Activated naive CD4-positive, alpha-beta T cell treated with anti-CD3 and anti-CD28 coated beads for 36 hours (primary cell): ENCODE measurements at regions not wholly inside any gene's neighbourhood (a gene's known extent, or its start where the extent isn't known, plus 50 kb on each side); places are given as distances from the start of the nearest gene placed in this dataset.

Experiments used
- CTCF ChIA-PET: fragments of 350-600 bp; sonication (Branson Sonifier 250); formaldehyde crosslinking; loops from one replicate; lab custom pipeline; 2021; ENCODE audit warnings: antibody characterized with exemption; lab: Charles Lee
- DNase-seq: peaks from one replicate; pipeline ENCODE4 v3.0.0-alpha.2; 2020
- H3K27ac Mint-ChIP-seq: one replicate; pipeline ENCODE4 v1.8.0; 2021; ENCODE audit warnings: mild to moderate bottlenecking, mixed read lengths
- H3K27me3 Mint-ChIP-seq: one replicate; pipeline ENCODE4 v1.8.0; 2021; ENCODE audit warnings: low read depth, mixed read lengths
- H3K36me3 Mint-ChIP-seq: one replicate; pipeline ENCODE4 v1.8.0; 2021; ENCODE audit warnings: low read depth, mixed read lengths
- H3K4me1 Mint-ChIP-seq: one replicate; pipeline ENCODE4 v1.8.0; 2021; ENCODE audit warnings: low read depth, mixed read lengths
- H3K4me3 Mint-ChIP-seq: one replicate; pipeline ENCODE4 v1.8.0; 2021; ENCODE audit warnings: mild to moderate bottlenecking, moderate library complexity, mixed read lengths
- H3K9me3 Mint-ChIP-seq: one replicate; pipeline ENCODE4 v1.8.0; 2021; ENCODE audit warnings: mixed read lengths
- intact Hi-C: fragments of 100-400 bp; cut with micrococcal nuclease; formaldehyde crosslinking; loops from one replicate; pipeline ENCODE4 v1.15.1; 2023

- no peak overlapping the region for H3K4me3 Mint-ChIP-seq
- CTCF ChIA-PET = interaction anchor here (0.6 to 0.8 kb wide), 2 partner anchors 18 to 42 kb away, joined by 3 to 4 read pairs; no protein-coding TSS in a partner anchor
- no peaks in the 10 kb centered on the region for H3K9me3 Mint-ChIP-seq
- H3K27ac Mint-ChIP-seq = no peak overlapping the region
- no peaks in the 10 kb centered on the region for H3K4me1 Mint-ChIP-seq
- DNase-seq = no peak
- no peaks in the 10 kb centered on the region for H3K36me3 Mint-ChIP-seq
- intact Hi-C loops = no loop called here
- H3K27me3 Mint-ChIP-seq = peaks cover 2% of the 10 kb centered on the region
Measured at GRCh38 chr5:57341380-57341979, 141.1 kb downstream of the ACTBL2 start.

GRCh38 chr5:57340681-57341080 lies 141.9 kb downstream of the ACTBL2 start:
- peaks cover 2% of the 10 kb centered on the region for H3K27me3 Mint-ChIP-seq
- H3K4me3 Mint-ChIP-seq = no peak overlapping the region
- intact Hi-C loops = no loop called here
- CTCF ChIA-PET = interaction anchor here (0.6 to 1.3 kb wide), 3 partner anchors 41 to 1120 kb away, joined by 3 to 4 read pairs (median 3); no protein-coding TSS in a partner anchor
- H3K4me1 Mint-ChIP-seq = no peaks in the 10 kb centered on the region
- H3K27ac Mint-ChIP-seq = no peak overlapping the region
- H3K36me3 Mint-ChIP-seq = no peaks in the 10 kb centered on the region
- DNase-seq = no peak
- no peaks in the 10 kb centered on the region for H3K9me3 Mint-ChIP-seq

- Mint-ChIP-seq H3K36me3 (no peaks in the 10 kb centered on the region), H3K4me1 (no peaks in the 10 kb centered on the region), H3K27ac (no peak overlapping the region), H3K27me3 (peaks cover 2% of the 10 kb centered on the region), H3K4me3 (no peak overlapping the region), H3K9me3 (no peaks in the 10 kb centered on the region)
- CTCF ChIA-PET = interaction anchor here (0.6 to 2.3 kb wide), 9 partner anchors 9 to 1631 kb away, joined by 3 to 12 read pairs (median 4); no protein-coding TSS in a partner anchor
- DNase-seq = no peak
- intact Hi-C loops = loop anchor here (5.0 kb wide), 1 partner anchor 158 kb away; no protein-coding TSS in a partner anchor
Measured at GRCh38 chr5:57339521-57339920, 143.1 kb downstream of the ACTBL2 start.

- DNase-seq = no peak
- H3K27me3 Mint-ChIP-seq = peaks cover 2% of the 10 kb centered on the region
- no peaks in the 10 kb centered on the region for H3K36me3 Mint-ChIP-seq
- H3K4me3 Mint-ChIP-seq = no peak overlapping the region
- H3K9me3 Mint-ChIP-seq = no peaks in the 10 kb centered on the region
- no peaks in the 10 kb centered on the region for H3K4me1 Mint-ChIP-seq
- CTCF ChIA-PET = interaction anchor here (0.6 to 2.3 kb wide), 16 partner anchors 9 to 1632 kb away, joined by 3 to 12 read pairs (median 3); no protein-coding TSS in a partner anchor
- no peak overlapping the region for H3K27ac Mint-ChIP-seq
- intact Hi-C loops = loop anchor here (1.0 to 5.0 kb wide), 3 partner anchors 41 to 1121 kb away; partner anchors contain the start of gene PLK2
Measured at GRCh38 chr5:57338868-57339340, 143.7 kb downstream of the ACTBL2 start.

- peak; percentile 31 for DNase-seq
- H3K27me3 Mint-ChIP-seq = peaks cover under 1% of the 10 kb centered on the region
- H3K4me1 Mint-ChIP-seq = no peaks in the 10 kb centered on the region
- no peak overlapping the region for H3K4me3 Mint-ChIP-seq
- CTCF ChIA-PET = interaction anchor here (0.5 to 2.3 kb wide), 16 partner anchors 8 to 1123 kb away, joined by 3 to 12 read pairs (median 3); no protein-coding TSS in a partner anchor
- H3K27ac Mint-ChIP-seq = no peak overlapping the region
- H3K9me3 Mint-ChIP-seq = no peaks in the 10 kb centered on the region
- H3K36me3 Mint-ChIP-seq = no peaks in the 10 kb centered on the region
- intact Hi-C loops = loop anchor here (1.0 to 5.0 kb wide), 3 partner anchors 40 to 1122 kb away; partner anchors contain the start of gene PLK2
Measured at GRCh38 chr5:57338068-57338867, 144.3 kb downstream of the ACTBL2 start.

- CTCF ChIA-PET = interaction anchor here (1.5 kb wide), 1 partner anchor 11 kb away, joined by 4 read pairs; no protein-coding TSS in a partner anchor
- H3K27ac Mint-ChIP-seq = no peak overlapping the region
Measured at GRCh38 chr5:57335092-57335660, 147.4 kb downstream of the ACTBL2 start.

GRCh38 chr5:57334475-57334874 lies 148.1 kb downstream of the ACTBL2 start:
- CTCF ChIA-PET = interaction anchor here (1.5 kb wide), 1 partner anchor 10 kb away, joined by 4 read pairs; no protein-coding TSS in a partner anchor
- no peak for DNase-seq
- Mint-ChIP-seq H3K9me3 (no peaks in the 10 kb centered on the region), H3K27me3 (no peaks in the 10 kb centered on the region), H3K4me3 (no peak overlapping the region), H3K4me1 (no peaks in the 10 kb centered on the region), H3K27ac (no peak overlapping the region), H3K36me3 (no peaks in the 10 kb centered on the region)
- intact Hi-C loops = no loop called here

More at GRCh38 chr5:57335092-57335660, 147.4 kb downstream of the ACTBL2 start:
- Mint-ChIP-seq H3K4me3 (no peak overlapping the region), H3K4me1 (no peaks in the 10 kb centered on the region), H3K9me3 (no peaks in the 10 kb centered on the region), H3K36me3 (no peaks in the 10 kb centered on the region), H3K27me3 (no peaks in the 10 kb centered on the region)
- intact Hi-C loops = loop anchor here (5.0 kb wide), 1 partner anchor 162 kb away; no protein-coding TSS in a partner anchor
- no peak for DNase-seq

- H3K4me3 Mint-ChIP-seq = no peak overlapping the region
- H3K27me3 Mint-ChIP-seq = no peaks in the 10 kb centered on the region
- no peaks in the 10 kb centered on the region for H3K9me3 Mint-ChIP-seq
- no peak for DNase-seq
- H3K36me3 Mint-ChIP-seq = no peaks in the 10 kb centered on the region
- intact Hi-C loops = no loop called here
- H3K4me1 Mint-ChIP-seq = peaks cover 8% of the 10 kb centered on the region
- H3K27ac Mint-ChIP-seq = no peak overlapping the region
- CTCF ChIA-PET = no interaction called here
Measured at GRCh38 chr5:57332361-57332760, 150.2 kb downstream of the ACTBL2 start.

- intact Hi-C loops = loop anchor here (10.0 kb wide), 1 partner anchor 267 kb away; no protein-coding TSS in a partner anchor
- H3K27me3 Mint-ChIP-seq = no peaks in the 10 kb centered on the region
- H3K9me3 Mint-ChIP-seq = peaks cover 4% of the 10 kb centered on the region
- H3K27ac Mint-ChIP-seq = no peak overlapping the region
- no peak overlapping the region for H3K4me3 Mint-ChIP-seq
- peak; percentile 6 for DNase-seq
- H3K4me1 Mint-ChIP-seq = peaks cover 23% of the 10 kb centered on the region
- CTCF ChIA-PET = interaction anchor here (0.8 to 3.3 kb wide), 3 partner anchors 11 to 41 kb away, joined by 3 to 12 read pairs (median 3); no protein-coding TSS in a partner anchor
- H3K36me3 Mint-ChIP-seq = no peaks in the 10 kb centered on the region
Measured at GRCh38 chr5:57327561-57328367, 153.9 kb downstream of the GPBP1 start.

GRCh38 chr5:57325678-57326397 lies 152.0 kb downstream of the GPBP1 start:
- intact Hi-C loops = loop anchor here (10.0 kb wide), 1 partner anchor 269 kb away; no protein-coding TSS in a partner anchor
- Mint-ChIP-seq H3K27ac (no peak overlapping the region), H3K27me3 (no peaks in the 10 kb centered on the region), H3K4me3 (no peak overlapping the region), H3K36me3 (no peaks in the 10 kb centered on the region), H3K4me1 (peaks cover 23% of the 10 kb centered on the region), H3K9me3 (peaks cover 4% of the 10 kb centered on the region)
- no peak for DNase-seq
- CTCF ChIA-PET = interaction anchor here (0.7 to 3.3 kb wide), 2 partner anchors 13 to 1135 kb away, joined by 5 to 12 read pairs; no protein-coding TSS in a partner anchor
